Astrocyte (in vitro differentiated cells and primary cell): ENCODE measurements at regions not wholly inside any gene's neighbourhood (a gene's known extent, or its start where the extent isn't known, plus 50 kb on each side); places are given as distances from the start of the nearest gene placed in this dataset.

Experiments used
- DNase-seq: peaks from one replicate; pipeline ENCODE4 v3.0.0-alpha.2; 2010; ENCODE audit warnings: low read depth
- FAIRE-seq: peaks from 2 replicates; lab custom pipeline; 2011; peaks lifted over from hg19 to GRCh38; lab: Jason Lieb, UNC
- H2AFZ ChIP-seq: 2 replicates; pipeline ENCODE4 v1.6.0; 2012; ENCODE audit warnings: low read depth, low read length, inconsistent platforms
- H3K27ac ChIP-seq: 2 replicates; pipeline ENCODE4 v1.5.1; 2011; ENCODE audit warnings: low read depth, low read length, inconsistent platforms
- H3K27me3 ChIP-seq: 2 replicates; pipeline ENCODE4 v1.6.0; 2011; ENCODE audit warnings: low read length, inconsistent platforms; ENCODE audit not compliant: insufficient read depth
- H3K36me3 ChIP-seq: 2 replicates; pipeline ENCODE4 v1.5.1; 2011; ENCODE audit warnings: low read length, inconsistent platforms; ENCODE audit not compliant: insufficient read depth
- H3K4me1 ChIP-seq: 2 replicates; pipeline ENCODE4 v1.5.1; 2011; ENCODE audit warnings: low read length, inconsistent platforms; ENCODE audit not compliant: insufficient read depth
- H3K4me2 ChIP-seq: 2 replicates; pipeline ENCODE4 v1.6.0; 2012; ENCODE audit warnings: low read length, inconsistent platforms
- H3K4me3 ChIP-seq: 2 replicates; pipeline ENCODE4 v1.5.1; 2011; ENCODE audit warnings: low read depth, mild to moderate bottlenecking, low read length, inconsistent platforms; ENCODE audit not compliant: insufficient read depth
- H3K79me2 ChIP-seq: 2 replicates; pipeline ENCODE4 v1.6.0; 2012; ENCODE audit warnings: mild to moderate bottlenecking, low read length, inconsistent platforms; ENCODE audit not compliant: insufficient read depth
- H3K9ac ChIP-seq: 2 replicates; pipeline ENCODE4 v1.6.0; 2012; ENCODE audit warnings: mild to moderate bottlenecking, low read length, inconsistent platforms
- H3K9me3 ChIP-seq: 2 replicates; pipeline ENCODE4 v1.5.1; 2012; ENCODE audit warnings: low read depth, mild to moderate bottlenecking, low read length, inconsistent platforms; ENCODE audit not compliant: insufficient read depth
- H4K20me1 ChIP-seq: 2 replicates; pipeline ENCODE4 v1.6.0; 2012; ENCODE audit warnings: low read length, inconsistent platforms; ENCODE audit not compliant: insufficient read depth
- H3K27ac Mint-ChIP-seq: one replicate; pipeline ENCODE4 v1.8.0; 2021; ENCODE audit warnings: mild to moderate bottlenecking, mixed read lengths; ENCODE audit not compliant: unreplicated experiment
- H3K27me3 Mint-ChIP-seq: one replicate; pipeline ENCODE4 v1.8.0; 2021; ENCODE audit warnings: low read depth, mixed read lengths; ENCODE audit not compliant: unreplicated experiment
- H3K36me3 Mint-ChIP-seq: one replicate; pipeline ENCODE4 v1.8.0; 2021; ENCODE audit warnings: low read depth, mixed read lengths; ENCODE audit not compliant: unreplicated experiment
- H3K4me1 Mint-ChIP-seq: one replicate; pipeline ENCODE4 v1.8.0; 2021; ENCODE audit warnings: low read depth, mixed read lengths; ENCODE audit not compliant: unreplicated experiment
- H3K4me3 Mint-ChIP-seq: one replicate; pipeline ENCODE4 v1.8.0; 2021; ENCODE audit warnings: mild to moderate bottlenecking, moderate library complexity, mixed read lengths; ENCODE audit not compliant: unreplicated experiment
- H3K9me3 Mint-ChIP-seq: one replicate; pipeline ENCODE4 v1.8.0; 2021; ENCODE audit warnings: mild to moderate bottlenecking, mixed read lengths; ENCODE audit not compliant: unreplicated experiment
- EZH2 ChIP-seq: IDR thresholded peaks from 2 replicates; pipeline ENCODE4 v1.6.1; 2012; ENCODE audit warnings: mild to moderate bottlenecking, low read length, inconsistent platforms; ENCODE audit not compliant: insufficient read depth
- TF ChIP-seq, protein P1 (sequence below): IDR thresholded peaks from 2 replicates; pipeline ENCODE4 v1.5.1; 2011; ENCODE audit warnings: low read depth, mild to moderate bottlenecking, inconsistent platforms, low read length, moderate library complexity; ENCODE audit not compliant: insufficient read depth

- no peak overlapping the region for H3K9ac ChIP-seq
- Mint-ChIP-seq H3K4me1 (peaks cover 16% of the 10 kb centered on the region), H3K27me3 (peaks cover 2% of the 10 kb centered on the region), H3K27ac (no peak overlapping the region), H3K36me3 (no peaks in the 10 kb centered on the region), H3K4me3 (no peak overlapping the region), H3K9me3 (no peaks in the 10 kb centered on the region)
- H4K20me1 ChIP-seq: no peaks in the 10 kb centered on the region
- peaks cover 5% of the 10 kb centered on the region for H3K9me3 ChIP-seq
- H3K4me1 ChIP-seq: no peaks in the 10 kb centered on the region
- H2AFZ ChIP-seq: no peak overlapping the region
- no peaks in the 10 kb centered on the region for H3K36me3 ChIP-seq
- no peak overlapping the region for H3K27ac ChIP-seq
- no peaks in the 10 kb centered on the region for H3K79me2 ChIP-seq
- H3K27me3 ChIP-seq: no peaks in the 10 kb centered on the region
- no peak overlapping the region for H3K4me3 ChIP-seq
- no peak for FAIRE-seq
- TF ChIP-seq, protein P1, sequence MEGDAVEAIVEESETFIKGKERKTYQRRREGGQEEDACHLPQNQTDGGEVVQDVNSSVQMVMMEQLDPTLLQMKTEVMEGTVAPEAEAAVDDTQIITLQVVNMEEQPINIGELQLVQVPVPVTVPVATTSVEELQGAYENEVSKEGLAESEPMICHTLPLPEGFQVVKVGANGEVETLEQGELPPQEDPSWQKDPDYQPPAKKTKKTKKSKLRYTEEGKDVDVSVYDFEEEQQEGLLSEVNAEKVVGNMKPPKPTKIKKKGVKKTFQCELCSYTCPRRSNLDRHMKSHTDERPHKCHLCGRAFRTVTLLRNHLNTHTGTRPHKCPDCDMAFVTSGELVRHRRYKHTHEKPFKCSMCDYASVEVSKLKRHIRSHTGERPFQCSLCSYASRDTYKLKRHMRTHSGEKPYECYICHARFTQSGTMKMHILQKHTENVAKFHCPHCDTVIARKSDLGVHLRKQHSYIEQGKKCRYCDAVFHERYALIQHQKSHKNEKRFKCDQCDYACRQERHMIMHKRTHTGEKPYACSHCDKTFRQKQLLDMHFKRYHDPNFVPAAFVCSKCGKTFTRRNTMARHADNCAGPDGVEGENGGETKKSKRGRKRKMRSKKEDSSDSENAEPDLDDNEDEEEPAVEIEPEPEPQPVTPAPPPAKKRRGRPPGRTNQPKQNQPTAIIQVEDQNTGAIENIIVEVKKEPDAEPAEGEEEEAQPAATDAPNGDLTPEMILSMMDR: no peak
- TF ChIP-seq EZH2: no peak
- H3K4me2 ChIP-seq: no peak overlapping the region
- DNase-seq: no peak
Observed at GRCh38 chr7:21346297-21346696, 81.6 kb upstream of the SP4 start.

GRCh38 chr7:21352540-21353387 lies 75.1 kb upstream of the SP4 start:
- Histone ChIP-seq H4K20me1 (no peaks in the 10 kb centered on the region), H3K9me3 (peaks cover 7% of the 10 kb centered on the region), H3K9ac (no peak overlapping the region), H3K27me3 (no peaks in the 10 kb centered on the region), H3K79me2 (no peaks in the 10 kb centered on the region), H2AFZ (no peak overlapping the region), H3K4me1 (no peaks in the 10 kb centered on the region), H3K36me3 (no peaks in the 10 kb centered on the region), H3K27ac (no peak overlapping the region), H3K4me3 (no peak overlapping the region), H3K4me2 (no peak overlapping the region)
- TF ChIP-seq, protein P1: no peak
- no peak for TF ChIP-seq EZH2
- DNase-seq (no peak), FAIRE-seq (no peak)
- Mint-ChIP-seq H3K27ac (no peak overlapping the region), H3K27me3 (peaks cover under 1% of the 10 kb centered on the region), H3K9me3 (no peaks in the 10 kb centered on the region), H3K36me3 (no peaks in the 10 kb centered on the region), H3K4me3 (no peak overlapping the region), H3K4me1 (no peaks in the 10 kb centered on the region)

- no peak overlapping the region for H3K27ac ChIP-seq
- TF ChIP-seq, protein P1: no peak
- no peak for TF ChIP-seq EZH2
- H3K36me3 ChIP-seq: no peaks in the 10 kb centered on the region
- H2AFZ ChIP-seq: no peak overlapping the region
- no peaks in the 10 kb centered on the region for H3K27me3 ChIP-seq
- H3K4me1 Mint-ChIP-seq: no peaks in the 10 kb centered on the region
- DNase-seq: no peak
- H3K9ac ChIP-seq: no peak overlapping the region
- H3K9me3 ChIP-seq: peaks cover 7% of the 10 kb centered on the region
- no peak overlapping the region for H3K4me3 Mint-ChIP-seq
- H3K4me2 ChIP-seq: no peak overlapping the region
- H4K20me1 ChIP-seq: no peaks in the 10 kb centered on the region
- FAIRE-seq: no peak
- H3K79me2 ChIP-seq: no peaks in the 10 kb centered on the region
- no peaks in the 10 kb centered on the region for H3K9me3 Mint-ChIP-seq
- H3K27ac Mint-ChIP-seq: no peak overlapping the region
- no peaks in the 10 kb centered on the region for H3K27me3 Mint-ChIP-seq
- no peaks in the 10 kb centered on the region for H3K4me1 ChIP-seq
- H3K36me3 Mint-ChIP-seq: no peaks in the 10 kb centered on the region
- no peak overlapping the region for H3K4me3 ChIP-seq
Observed at GRCh38 chr7:21353388-21353780, 74.5 kb upstream of the SP4 start.
